Muscle of leg (tissue), 3 donors: ENCODE measurements at regions not wholly inside any gene's neighbourhood (a gene's known extent, or its start where the extent isn't known, plus 50 kb on each side); places are given as distances from the start of the nearest gene placed in this dataset.

Experiments used
- DNase-seq: peaks from one replicate; pipeline ENCODE4 v3.0.0; 2013
- H3K27ac ChIP-seq: one replicate; pipeline ENCODE4 v1.5.1; 2013; ENCODE audit warnings: mild to moderate bottlenecking, low read length, control low read depth
- H3K27me3 ChIP-seq: one replicate; pipeline ENCODE4 v1.6.1; 2013; ENCODE audit warnings: low read length; ENCODE audit not compliant: control insufficient read depth, insufficient read depth
- H3K36me3 ChIP-seq: one replicate; pipeline ENCODE4 v1.6.1; 2013; ENCODE audit warnings: low read length; ENCODE audit not compliant: control insufficient read depth, insufficient read depth
- H3K4me1 ChIP-seq: one replicate; pipeline ENCODE4 v1.6.1; 2013; ENCODE audit warnings: low read length; ENCODE audit not compliant: control insufficient read depth, insufficient read depth
- H3K4me3 ChIP-seq: one replicate; pipeline ENCODE4 v1.5.1; 2013; ENCODE audit warnings: low read length, control low read depth
- H3K9me3 ChIP-seq: replicated peaks from 2 replicates; pipeline ENCODE4 v1.6.1; 2013; ENCODE audit warnings: low read depth, low read length; ENCODE audit not compliant: control insufficient read depth
- WGBS: methylation state at CpG from one replicate; pipeline ENCODE4 v1.1.5; 2013; ENCODE audit warnings: missing lambda C conversion rate; ENCODE audit not compliant: insufficient coverage; 5-methylcytosine and 5-hydroxymethylcytosine counted together

- H3K27me3 ChIP-seq = peaks cover 25% of the 10 kb centered on the region
- H3K4me1 ChIP-seq = peaks cover 64% of the 10 kb centered on the region
- no peak for DNase-seq
- 10% methylated on average over 6 of the region's 14 CpGs for WGBS
- no peak overlapping the region for H3K4me3 ChIP-seq
- peak overlapping the region; percentile 25 for H3K27ac ChIP-seq
- no peaks in the 10 kb centered on the region for H3K36me3 ChIP-seq
- H3K9me3 ChIP-seq = no peaks in the 10 kb centered on the region
Observed at GRCh38 chr16:85461022-85461813, 151.9 kb upstream of the GSE1 start.

- Histone ChIP-seq H3K36me3 (no peaks in the 10 kb centered on the region), H3K4me3 (peak overlapping the region; percentile 0), H3K27ac (peak overlapping the region; percentile 25), H3K4me1 (peaks cover 72% of the 10 kb centered on the region), H3K27me3 (peaks cover 25% of the 10 kb centered on the region), H3K9me3 (no peaks in the 10 kb centered on the region)
- DNase-seq = peak; percentile 74
- 3% methylated on average over 16 of the region's 35 CpGs for WGBS
Observed at GRCh38 chr16:85461814-85462713, 151.1 kb upstream of the GSE1 start.

GRCh38 chr16:85462714-85463611 is 150.2 kb upstream of the GSE1 start:
- Histone ChIP-seq H3K27ac (no peak overlapping the region), H3K36me3 (no peaks in the 10 kb centered on the region), H3K27me3 (peaks cover 25% of the 10 kb centered on the region), H3K4me3 (peak overlapping the region; percentile 10), H3K4me1 (peaks cover 78% of the 10 kb centered on the region), H3K9me3 (no peaks in the 10 kb centered on the region)
- no peak for DNase-seq
- 4% methylated on average over 66 of the region's 80 CpGs for WGBS

- Histone ChIP-seq H3K27me3 (peaks cover 25% of the 10 kb centered on the region), H3K27ac (no peak overlapping the region), H3K4me1 (peaks cover 78% of the 10 kb centered on the region), H3K36me3 (no peaks in the 10 kb centered on the region), H3K9me3 (no peaks in the 10 kb centered on the region), H3K4me3 (no peak overlapping the region)
- WGBS = 71% methylated on average over 17 of the region's 26 CpGs
- no peak for DNase-seq
Observed at GRCh38 chr16:85463672-85464382, 149.3 kb upstream of the GSE1 start.

- WGBS = 77% methylated on average over 28 of the region's 30 CpGs
- DNase-seq = no peak
- Histone ChIP-seq H3K36me3 (no peaks in the 10 kb centered on the region), H3K27ac (peak overlapping the region; percentile 26), H3K9me3 (no peaks in the 10 kb centered on the region), H3K27me3 (peaks cover 25% of the 10 kb centered on the region), H3K4me1 (peaks cover 77% of the 10 kb centered on the region), H3K4me3 (no peak overlapping the region)
Observed at GRCh38 chr16:85464383-85465305, 148.5 kb upstream of the GSE1 start.

- H3K27ac ChIP-seq = peak overlapping the region; percentile 79
Observed at GRCh38 chr16:85465328-85466303, 147.5 kb upstream of the GSE1 start.

GRCh38 chr16:85466304-85466700 is 146.8 kb upstream of the GSE1 start:
- Histone ChIP-seq H3K36me3 (no peaks in the 10 kb centered on the region), H3K27me3 (peaks cover 25% of the 10 kb centered on the region), H3K4me1 (peaks cover 77% of the 10 kb centered on the region), H3K27ac (peak overlapping the region; percentile 79), H3K9me3 (no peaks in the 10 kb centered on the region), H3K4me3 (no peak overlapping the region)
- 79% methylated on average over 7 of the region's 10 CpGs for WGBS
- peak; percentile 66 for DNase-seq

More at GRCh38 chr16:85465328-85466303, 147.5 kb upstream of the GSE1 start:
- 61% methylated on average over 7 of the region's 12 CpGs for WGBS
- Histone ChIP-seq H3K36me3 (no peaks in the 10 kb centered on the region), H3K9me3 (no peaks in the 10 kb centered on the region), H3K27me3 (peaks cover 25% of the 10 kb centered on the region), H3K4me3 (no peak overlapping the region), H3K4me1 (peaks cover 77% of the 10 kb centered on the region)
- peak; percentile 76 for DNase-seq

GRCh38 chr16:85466989-85467388 is 146.1 kb upstream of the GSE1 start:
- H3K27ac ChIP-seq = peak overlapping the region; percentile 6
- H3K27me3 ChIP-seq = peaks cover 25% of the 10 kb centered on the region
- no peaks in the 10 kb centered on the region for H3K36me3 ChIP-seq
- no peak for DNase-seq
- H3K9me3 ChIP-seq = no peaks in the 10 kb centered on the region
- no peak overlapping the region for H3K4me3 ChIP-seq
- 90% methylated on average over 5 of the region's 12 CpGs for WGBS
- peaks cover 77% of the 10 kb centered on the region for H3K4me1 ChIP-seq
